Muscle of leg (tissue), 3 donors: ENCODE measurements at regions not wholly inside any gene's neighbourhood (a gene's known extent, or its start where the extent isn't known, plus 50 kb on each side); places are given as distances from the start of the nearest gene placed in this dataset.

ENCODE experiments used
- DNase-seq: peaks from one replicate; pipeline ENCODE4 v3.0.0; 2013
- H3K27ac ChIP-seq: one replicate; pipeline ENCODE4 v1.5.1; 2013; ENCODE audit warnings: mild to moderate bottlenecking, low read length, control low read depth
- H3K27me3 ChIP-seq: one replicate; pipeline ENCODE4 v1.6.1; 2013; ENCODE audit warnings: low read length; ENCODE audit not compliant: control insufficient read depth, insufficient read depth
- H3K36me3 ChIP-seq: one replicate; pipeline ENCODE4 v1.6.1; 2013; ENCODE audit warnings: low read length; ENCODE audit not compliant: control insufficient read depth, insufficient read depth
- H3K4me1 ChIP-seq: one replicate; pipeline ENCODE4 v1.6.1; 2013; ENCODE audit warnings: low read length; ENCODE audit not compliant: control insufficient read depth, insufficient read depth
- H3K4me3 ChIP-seq: one replicate; pipeline ENCODE4 v1.5.1; 2013; ENCODE audit warnings: low read length, control low read depth
- H3K9me3 ChIP-seq: replicated peaks from 2 replicates; pipeline ENCODE4 v1.6.1; 2013; ENCODE audit warnings: low read depth, low read length; ENCODE audit not compliant: control insufficient read depth
- WGBS: methylation state at CpG from one replicate; pipeline ENCODE4 v1.1.5; 2013; ENCODE audit warnings: missing lambda C conversion rate; ENCODE audit not compliant: insufficient coverage; 5-methylcytosine and 5-hydroxymethylcytosine counted together

GRCh38 chr5:18078157-18078556, 443.9 kb downstream of the TAF11L14 start:
- Histone ChIP-seq H3K27ac (no peak overlapping the region), H3K4me1 (no peaks in the 10 kb centered on the region), H3K36me3 (no peaks in the 10 kb centered on the region), H3K27me3 (no peaks in the 10 kb centered on the region), H3K9me3 (no peaks in the 10 kb centered on the region), H3K4me3 (no peak overlapping the region)
- DNase-seq, result peak; percentile 52

- no peaks in the 10 kb centered on the region for H3K4me1 ChIP-seq
- H3K36me3 ChIP-seq, result no peaks in the 10 kb centered on the region
- DNase-seq, result peak; percentile 22
- no peaks in the 10 kb centered on the region for H3K9me3 ChIP-seq
- no peak overlapping the region for H3K4me3 ChIP-seq
- WGBS, result 90% methylated on average over 2 of the region's 3 CpGs
- H3K27me3 ChIP-seq, result no peaks in the 10 kb centered on the region
- H3K27ac ChIP-seq, result no peak overlapping the region
Observed at GRCh38 chr5:18079831-18080230, 445.6 kb downstream of the TAF11L14 start.

GRCh38 chr5:18088020-18088579, 453.8 kb downstream of the TAF11L14 start:
- no peaks in the 10 kb centered on the region for H3K27me3 ChIP-seq
- H3K27ac ChIP-seq, result no peak overlapping the region
- no peaks in the 10 kb centered on the region for H3K36me3 ChIP-seq
- no peaks in the 10 kb centered on the region for H3K9me3 ChIP-seq
- WGBS, result 88% methylated on average over 5 of the region's 9 CpGs
- H3K4me1 ChIP-seq, result no peaks in the 10 kb centered on the region
- H3K4me3 ChIP-seq, result no peak overlapping the region
- DNase-seq, result no peak

GRCh38 chr5:18090177-18090576, 455.9 kb downstream of the TAF11L14 start:
- Histone ChIP-seq H3K4me1 (no peaks in the 10 kb centered on the region), H3K36me3 (no peaks in the 10 kb centered on the region), H3K9me3 (no peaks in the 10 kb centered on the region), H3K27me3 (no peaks in the 10 kb centered on the region), H3K4me3 (no peak overlapping the region), H3K27ac (no peak overlapping the region)
- no CpG with 5 or more reads among the region's 2 CpGs for WGBS
- no peak for DNase-seq

- no peaks in the 10 kb centered on the region for H3K4me1 ChIP-seq
- H3K9me3 ChIP-seq, result no peaks in the 10 kb centered on the region
- no peaks in the 10 kb centered on the region for H3K36me3 ChIP-seq
- no peak overlapping the region for H3K4me3 ChIP-seq
- no CpG with 5 or more reads among the region's 2 CpGs for WGBS
- no peak overlapping the region for H3K27ac ChIP-seq
- DNase-seq, result no peak
- H3K27me3 ChIP-seq, result no peaks in the 10 kb centered on the region
Observed at GRCh38 chr5:18091142-18091541, 456.9 kb downstream of the TAF11L14 start.

GRCh38 chr5:18091758-18092157, 457.5 kb downstream of the TAF11L14 start:
- Histone ChIP-seq H3K9me3 (no peaks in the 10 kb centered on the region), H3K4me3 (no peak overlapping the region), H3K27me3 (no peaks in the 10 kb centered on the region), H3K4me1 (no peaks in the 10 kb centered on the region), H3K27ac (no peak overlapping the region), H3K36me3 (no peaks in the 10 kb centered on the region)
- DNase-seq, result no peak
- 100% methylated on average over 1 of the region's 2 CpGs for WGBS

GRCh38 chr5:18095061-18095460, 460.8 kb downstream of the TAF11L14 start:
- no peaks in the 10 kb centered on the region for H3K4me1 ChIP-seq
- no peaks in the 10 kb centered on the region for H3K27me3 ChIP-seq
- no CpG with 5 or more reads among the region's 2 CpGs for WGBS
- no peak overlapping the region for H3K4me3 ChIP-seq
- H3K36me3 ChIP-seq, result no peaks in the 10 kb centered on the region
- no peaks in the 10 kb centered on the region for H3K9me3 ChIP-seq
- no peak overlapping the region for H3K27ac ChIP-seq
- DNase-seq, result no peak

GRCh38 chr5:18097817-18098216, 463.6 kb downstream of the TAF11L14 start:
- WGBS, result 67% methylated on average over 1 of the region's 5 CpGs
- Histone ChIP-seq H3K4me1 (no peaks in the 10 kb centered on the region), H3K27me3 (no peaks in the 10 kb centered on the region), H3K36me3 (no peaks in the 10 kb centered on the region), H3K4me3 (no peak overlapping the region), H3K9me3 (no peaks in the 10 kb centered on the region), H3K27ac (no peak overlapping the region)
- no peak for DNase-seq

- no CpG with 5 or more reads among the region's 2 CpGs for WGBS
- Histone ChIP-seq H3K36me3 (no peaks in the 10 kb centered on the region), H3K4me1 (no peaks in the 10 kb centered on the region), H3K9me3 (no peaks in the 10 kb centered on the region), H3K4me3 (no peak overlapping the region), H3K27me3 (no peaks in the 10 kb centered on the region), H3K27ac (no peak overlapping the region)
- peak; percentile 17 for DNase-seq
Observed at GRCh38 chr5:18098691-18099090, 464.4 kb downstream of the TAF11L14 start.

- Histone ChIP-seq H3K4me3 (no peak overlapping the region), H3K27me3 (no peaks in the 10 kb centered on the region), H3K4me1 (no peaks in the 10 kb centered on the region), H3K9me3 (no peaks in the 10 kb centered on the region), H3K36me3 (no peaks in the 10 kb centered on the region), H3K27ac (no peak overlapping the region)
- DNase-seq, result no peak
- WGBS, result no CpG with 5 or more reads among the region's 2 CpGs
Observed at GRCh38 chr5:18099261-18099660, 465.0 kb downstream of the TAF11L14 start.

- Histone ChIP-seq H3K36me3 (no peaks in the 10 kb centered on the region), H3K27me3 (no peaks in the 10 kb centered on the region)
- DNase-seq, result no peak
Observed at GRCh38 chr5:18101532-18101931, 467.3 kb downstream of the TAF11L14 start.

More at GRCh38 chr5:18101532-18101931, 467.3 kb downstream of the TAF11L14 start:
- no peak overlapping the region for H3K4me3 ChIP-seq
- H3K27ac ChIP-seq, result no peak overlapping the region
- H3K9me3 ChIP-seq, result no peaks in the 10 kb centered on the region
- no peaks in the 10 kb centered on the region for H3K4me1 ChIP-seq
